WTC11 (cell line): ENCODE measurements at regions not wholly inside any gene's neighbourhood (a gene's known extent, or its start where the extent isn't known, plus 50 kb on each side); places are given as distances from the start of the nearest gene placed in this dataset.

Experiments used
- ATAC-seq: fragments of 200-7000 bp; cut with Tn5 transposase; 2 replicates; pipeline ENCODE4 v1.10.0; 2021; ENCODE audit warnings: mild to moderate bottlenecking, moderate library complexity
- CTCF ChIA-PET: fragments of 300-600 bp; sonication (Branson Sonifier 250); formaldehyde crosslinking; loops from one replicate; lab custom pipeline; 2021; ENCODE audit warnings: antibody characterized with exemption; lab: Charles Lee
- POLR2A ChIA-PET: fragments of 350-600 bp; sonication (Branson Sonifier 250); formaldehyde crosslinking; loops from one replicate; lab custom pipeline; 2021; ENCODE audit warnings: antibody characterized with exemption; lab: Charles Lee
- DNase-seq: peaks from one replicate; pipeline ENCODE4 v3.0.0; 2021; ENCODE audit warnings: low spot score
- H3K27ac Mint-ChIP-seq: 2 replicates; pipeline ENCODE4 v1.8.0; 2021; ENCODE audit warnings: mixed read lengths
- H3K27me3 Mint-ChIP-seq: 2 replicates; pipeline ENCODE4 v1.8.0; 2021; ENCODE audit warnings: low read depth, mild to moderate bottlenecking, moderate library complexity, mixed read lengths
- H3K36me3 Mint-ChIP-seq: 2 replicates; pipeline ENCODE4 v1.8.0; 2021; ENCODE audit warnings: mixed read lengths
- H3K4me1 Mint-ChIP-seq: 2 replicates; pipeline ENCODE4 v1.8.0; 2022; ENCODE audit warnings: mixed read lengths
- H3K4me3 Mint-ChIP-seq: 2 replicates; pipeline ENCODE4 v1.8.0; 2021; ENCODE audit warnings: mild to moderate bottlenecking, moderate library complexity, mixed read lengths
- H3K9me3 Mint-ChIP-seq: 2 replicates; pipeline ENCODE4 v1.8.0; 2021; ENCODE audit warnings: mixed read lengths
- AR ChIP-seq: fragments of 250-450 bp; sonication (Bioruptor Pico); IDR thresholded peaks from 2 replicates; pipeline ENCODE4 v1.9.0; 2021; ENCODE audit warnings: mild to moderate bottlenecking
- MLX ChIP-seq: sonication (generic); formaldehyde crosslinking; IDR thresholded peaks from 2 replicates; pipeline ENCODE4 v1.8.1; 2023; ENCODE audit warnings: mild to moderate bottlenecking, missing genetic modification reagents, moderate library complexity
- ZBTB21 ChIP-seq: sonication (generic); formaldehyde crosslinking; IDR thresholded peaks from 2 replicates; pipeline ENCODE4 v1.8.1; 2023; ENCODE audit warnings: mild to moderate bottlenecking, missing genetic modification reagents, borderline replicate concordance

GRCh38 chr5:83776437-83777031, 55.9 kb upstream of the HAPLN1 start:
- Mint-ChIP-seq H3K4me3 (no peak overlapping the region), H3K27me3 (no peaks in the 10 kb centered on the region), H3K4me1 (peaks cover 4% of the 10 kb centered on the region), H3K36me3 (no peaks in the 10 kb centered on the region), H3K27ac (0 out of 2 replicates have a peak overlapping the region, but pooled peaks have one; percentile 6), H3K9me3 (peaks cover 9% of the 10 kb centered on the region; the same call in 1 of the 2 replicates)
- ChIA-PET CTCF (no interaction called here), POLR2A (no interaction called here)
- TF ChIP-seq ZBTB21 (CRISPR knock-in tag) (no peak), MLX (no peak), AR (CRISPR knock-in tag) (no peak)
- no peak for DNase-seq
- no peak for ATAC-seq
